ENCODE measurements at regions not wholly inside any gene's neighbourhood (a gene's known extent, or its start where the extent isn't known, plus 50 kb on each side); places are given as distances from the start of the nearest gene placed in this dataset.

DNA sequence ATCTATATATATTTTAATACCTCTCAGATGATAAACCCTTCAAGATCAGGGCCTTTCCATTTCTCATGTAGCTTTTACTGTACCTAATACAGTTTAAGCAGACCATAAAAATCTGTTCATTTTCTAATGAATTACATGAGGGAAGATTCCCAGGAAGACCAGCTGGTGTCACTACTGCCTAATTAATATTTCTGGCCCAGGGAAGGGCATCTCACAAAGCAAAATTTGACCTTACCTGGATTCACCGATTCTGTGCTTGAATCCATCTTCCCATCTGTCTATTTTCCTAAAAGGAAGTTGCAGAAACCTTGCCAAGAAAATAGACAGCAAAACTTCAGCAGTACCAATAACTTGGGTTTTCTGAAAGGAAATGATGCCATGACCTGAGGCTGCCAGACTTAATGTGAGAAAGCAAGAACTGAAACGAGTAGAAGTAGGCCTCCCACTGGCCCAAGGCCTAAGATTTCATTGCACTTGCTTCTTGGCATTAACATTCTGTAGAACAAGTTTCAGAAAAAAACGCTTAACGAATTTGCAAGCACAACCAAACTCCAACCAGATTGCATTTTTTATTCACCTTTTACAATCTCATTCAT, 83.0 kb upstream of the GLIS3 start:
- H3K9me3 Mint-ChIP-seq (ENCODE audit: low read depth), result no peaks in the 10 kb centered on the region
- peaks cover 2% of the 10 kb centered on the region for H3K4me1 Mint-ChIP-seq
- ChIA-PET CTCF (interaction anchor here (0.7 to 1.8 kb wide), 4 partner anchors 12 to 257 kb away, joined by 3 to 12 read pairs (median 3); no protein-coding TSS in a partner anchor), POLR2A (no interaction called here)
- H3K27ac Mint-ChIP-seq, result no peak overlapping the region
- intact Hi-C loops (cut with DNase I, micrococcal nuclease), result loop anchor here (2.0 to 10.0 kb wide), 4 partner anchors 164 to 362 kb away; partner anchors contain the start of gene AK3 (in 2 of the 2)
- ATAC-seq, result no peak
- DNase-seq, result peak; percentile 14
- no peak overlapping the region for H3K4me3 Mint-ChIP-seq
- no peaks in the 10 kb centered on the region for H3K36me3 Mint-ChIP-seq (ENCODE audit: low read depth)
- H3K27me3 Mint-ChIP-seq, result no peaks in the 10 kb centered on the region

DNA sequence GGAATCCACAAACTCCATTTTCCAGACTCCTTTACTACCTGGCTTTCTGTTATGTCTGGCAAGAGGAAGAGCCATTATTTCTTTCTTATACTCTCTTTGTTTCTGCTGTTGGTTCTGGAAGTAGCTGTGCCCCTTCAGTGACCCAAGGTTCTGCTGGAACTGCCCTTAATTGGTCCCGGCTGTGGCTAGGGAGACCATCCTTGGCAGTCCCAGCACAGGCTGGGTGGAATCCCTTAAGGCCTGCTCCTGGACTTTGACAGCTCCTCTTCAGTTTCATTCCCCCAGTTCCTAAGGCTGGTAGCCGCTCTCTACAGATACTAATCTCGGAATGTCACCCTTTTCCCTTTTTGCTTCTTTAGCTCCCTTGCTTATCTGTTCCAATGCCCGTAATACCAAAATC, 81.9 kb upstream of the GLIS3 start:
- no peaks in the 10 kb centered on the region for H3K9me3 Mint-ChIP-seq (ENCODE audit: low read depth)
- H3K36me3 Mint-ChIP-seq (ENCODE audit: low read depth), result no peaks in the 10 kb centered on the region
- H3K27me3 Mint-ChIP-seq, result no peaks in the 10 kb centered on the region
- DNase-seq, result no peak
- H3K4me3 Mint-ChIP-seq, result no peak overlapping the region
- intact Hi-C loops (cut with DNase I, micrococcal nuclease), result loop anchor here (2.0 to 10.0 kb wide), 4 partner anchors 166 to 363 kb away; partner anchors contain the start of gene AK3 (in 2 of the 2)
- CTCF ChIA-PET, result interaction anchor here (1.0 to 1.3 kb wide), 2 partner anchors 28 to 66 kb away, joined by 3 read pairs; no protein-coding TSS in a partner anchor
- H3K4me1 Mint-ChIP-seq, result peaks cover 1% of the 10 kb centered on the region
- POLR2A ChIA-PET, result no interaction called here
- no peak for ATAC-seq
- no peak overlapping the region for H3K27ac Mint-ChIP-seq

DNA sequence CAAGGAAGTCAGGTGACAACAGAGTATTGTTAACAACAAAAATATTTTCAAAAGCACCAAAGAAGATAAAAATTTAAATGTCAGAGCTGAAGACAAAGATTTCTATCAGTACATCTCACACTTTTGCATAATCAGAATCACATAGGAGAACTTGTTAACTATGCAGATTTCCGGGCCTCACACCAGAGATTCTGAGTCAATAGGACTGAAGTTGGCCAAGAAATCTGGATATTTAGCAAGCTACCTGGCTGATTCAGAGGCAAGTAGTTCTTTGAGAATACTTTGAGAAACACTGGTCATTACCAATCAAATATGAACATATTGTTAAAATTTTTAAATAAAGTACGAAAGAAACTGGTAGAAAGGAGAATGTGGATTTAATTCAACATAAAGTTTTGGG, 80.5 kb upstream of the GLIS3 start:
- peaks cover 2% of the 10 kb centered on the region for H3K27me3 Mint-ChIP-seq
- H3K9me3 Mint-ChIP-seq (ENCODE audit: low read depth), result no peaks in the 10 kb centered on the region
- no peak overlapping the region for H3K27ac Mint-ChIP-seq
- CTCF ChIA-PET, result interaction anchor here (1.2 kb wide), 2 partner anchors 14 to 64 kb away, joined by 3 to 4 read pairs; no protein-coding TSS in a partner anchor
- H3K4me3 Mint-ChIP-seq, result no peak overlapping the region
- H3K36me3 Mint-ChIP-seq (ENCODE audit: low read depth), result no peaks in the 10 kb centered on the region
- intact Hi-C loops (cut with DNase I, micrococcal nuclease), result loop anchor here (5.0 to 10.0 kb wide), 3 partner anchors 167 to 364 kb away; partner anchors contain the start of gene AK3 (in 2 of the 2)
- POLR2A ChIA-PET, result no interaction called here
- peaks cover 2% of the 10 kb centered on the region for H3K4me1 Mint-ChIP-seq
- ATAC-seq (no peak), DNase-seq (no peak)

DNA sequence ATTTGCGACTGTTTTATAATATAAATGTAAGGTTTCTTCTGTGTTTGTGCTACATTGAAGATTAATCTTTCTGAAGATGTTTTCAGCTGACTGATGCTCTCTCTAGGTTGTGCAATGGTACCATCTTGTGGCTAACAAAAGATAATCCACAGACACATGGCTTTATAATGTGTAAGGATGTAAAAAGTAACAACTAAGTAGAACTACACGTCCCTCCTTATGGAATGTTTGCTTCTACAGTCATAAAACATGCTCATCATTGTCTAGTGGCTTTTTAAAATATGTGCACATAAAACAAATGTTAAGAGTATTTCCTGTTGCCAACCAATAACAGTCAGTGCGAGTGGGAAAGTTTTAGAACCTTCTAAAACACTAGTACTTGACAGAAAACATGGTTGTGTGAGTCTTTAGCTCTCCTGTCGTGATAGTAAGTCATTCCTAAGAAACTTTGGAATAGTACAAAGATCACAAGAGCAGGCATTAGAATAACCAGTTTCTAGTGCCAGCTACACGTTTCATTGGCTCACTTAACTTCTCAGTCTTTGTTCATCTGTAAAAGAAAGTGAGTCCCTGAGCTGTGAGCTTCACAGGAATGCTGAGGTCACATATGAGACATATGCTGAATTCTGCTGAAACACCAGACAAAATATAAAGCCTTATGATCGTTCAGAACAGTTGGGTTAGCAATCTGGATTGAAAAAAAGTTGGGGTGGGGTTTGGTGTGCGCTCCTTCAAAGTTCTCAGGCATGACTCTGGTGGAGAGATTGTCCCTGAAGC, 75.7 kb upstream of the GLIS3 start:
- H3K27ac Mint-ChIP-seq, result no peak overlapping the region
- POLR2A ChIA-PET, result no interaction called here
- H3K4me1 Mint-ChIP-seq, result peaks cover 2% of the 10 kb centered on the region
- no peak overlapping the region for H3K4me3 Mint-ChIP-seq
- no peaks in the 10 kb centered on the region for H3K9me3 Mint-ChIP-seq (ENCODE audit: low read depth)
- intact Hi-C loops (cut with DNase I, micrococcal nuclease), result no loop called here
- ATAC-seq (no peak), DNase-seq (no peak)
- no peaks in the 10 kb centered on the region for H3K36me3 Mint-ChIP-seq (ENCODE audit: low read depth)
- peaks cover 7% of the 10 kb centered on the region for H3K27me3 Mint-ChIP-seq
- CTCF ChIA-PET, result interaction anchor here (0.8 to 2.0 kb wide), 7 partner anchors 9 to 228 kb away, joined by 3 to 7 read pairs (median 3); no protein-coding TSS in a partner anchor

DNA sequence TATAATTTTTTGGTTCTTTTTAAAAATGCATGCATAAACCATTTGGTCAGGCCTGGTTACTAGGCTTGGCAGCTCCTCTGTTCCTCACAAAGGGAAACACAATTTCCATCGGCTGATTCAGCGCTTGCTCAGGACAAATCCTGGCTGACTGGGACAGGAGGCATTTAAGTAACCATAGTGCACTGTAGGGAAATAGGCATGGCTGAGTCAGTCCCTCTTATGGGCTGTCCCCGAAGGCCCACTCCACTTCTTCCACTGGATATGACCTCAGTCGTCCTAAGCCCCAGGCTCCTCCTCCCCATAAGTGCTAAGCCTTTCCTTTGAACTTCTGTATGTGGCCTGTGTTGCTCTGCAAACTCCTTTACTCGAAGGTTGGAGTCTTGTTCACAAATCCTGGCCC, 71.2 kb upstream of the GLIS3 start:
- no peak for DNase-seq
- ATAC-seq, result no peak
- H3K36me3 Mint-ChIP-seq (ENCODE audit: low read depth), result no peaks in the 10 kb centered on the region
- peaks cover 9% of the 10 kb centered on the region for H3K27me3 Mint-ChIP-seq
- H3K9me3 Mint-ChIP-seq (ENCODE audit: low read depth), result no peaks in the 10 kb centered on the region
- ChIA-PET POLR2A (no interaction called here), CTCF (interaction anchor here (1.0 kb wide), 1 partner anchor 14 kb away, joined by 3 read pairs; no protein-coding TSS in a partner anchor)
- H3K4me3 Mint-ChIP-seq, result no peak overlapping the region
- intact Hi-C loops (cut with DNase I, micrococcal nuclease), result no loop called here
- no peak overlapping the region for H3K27ac Mint-ChIP-seq
- H3K4me1 Mint-ChIP-seq, result peaks cover 1% of the 10 kb centered on the region

DNA sequence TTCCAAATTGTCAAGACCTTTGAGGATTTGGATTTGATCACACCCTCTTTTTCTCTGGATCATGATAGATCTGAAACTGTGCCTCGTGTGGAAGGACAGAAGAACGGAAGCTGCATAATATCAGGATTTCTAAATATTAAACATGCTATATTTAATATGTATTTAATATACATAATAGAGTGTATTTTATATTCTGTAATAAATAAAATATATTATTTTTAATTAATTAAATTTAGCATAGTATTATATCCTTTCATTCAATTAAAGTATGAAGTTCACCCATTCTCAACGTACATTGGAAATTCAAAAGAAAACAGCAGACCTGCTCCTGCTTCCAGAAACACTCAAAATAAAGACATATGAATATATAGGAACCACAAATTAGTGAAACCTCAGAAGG, 70.6 kb upstream of the GLIS3 start:
- no peak for ATAC-seq
- H3K36me3 Mint-ChIP-seq (ENCODE audit: low read depth), result no peaks in the 10 kb centered on the region
- H3K9me3 Mint-ChIP-seq (ENCODE audit: low read depth), result no peaks in the 10 kb centered on the region
- intact Hi-C loops (cut with DNase I, micrococcal nuclease), result no loop called here
- H3K27ac Mint-ChIP-seq, result no peak overlapping the region
- CTCF ChIA-PET, result interaction anchor here (1.0 kb wide), 1 partner anchor 13 kb away, joined by 3 read pairs; no protein-coding TSS in a partner anchor
- no peak overlapping the region for H3K4me3 Mint-ChIP-seq
- POLR2A ChIA-PET, result no interaction called here
- no peak for DNase-seq
- peaks cover 5% of the 10 kb centered on the region for H3K4me1 Mint-ChIP-seq
- H3K27me3 Mint-ChIP-seq, result peaks cover 7% of the 10 kb centered on the region

DNA sequence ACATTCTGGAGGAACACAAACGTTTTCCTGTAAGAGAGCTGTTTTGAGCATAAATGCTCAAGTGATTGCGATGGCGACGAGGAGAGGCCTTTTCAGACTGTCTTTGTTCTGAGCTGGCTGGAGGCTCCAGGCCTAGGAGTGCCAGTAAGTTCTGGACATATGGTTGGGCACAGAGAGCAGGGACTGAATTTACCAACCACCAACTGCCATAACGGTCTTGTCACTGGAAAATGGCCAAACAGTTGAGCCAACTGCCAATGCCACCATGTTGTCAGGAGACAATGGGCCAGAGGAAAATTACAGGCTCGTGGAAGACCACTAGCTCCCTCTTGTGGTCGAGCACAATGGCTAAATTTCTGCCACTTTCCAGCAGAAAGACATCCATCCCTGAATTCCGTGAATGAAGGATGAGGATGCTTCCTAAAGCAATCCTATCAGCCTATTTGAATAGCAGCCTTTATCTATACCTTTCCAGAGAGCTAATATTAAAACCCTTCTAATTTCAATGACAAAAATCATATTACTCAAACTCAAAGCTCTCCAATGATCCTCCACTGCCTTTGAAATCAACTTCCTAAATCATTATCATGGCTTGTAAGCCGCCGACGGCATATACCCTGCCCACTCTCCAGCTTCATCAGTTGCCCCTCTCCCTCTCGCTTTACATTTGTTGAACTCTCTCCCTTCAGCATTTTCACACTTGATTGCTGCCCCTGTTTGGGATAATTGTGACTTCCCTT, 66.9 kb upstream of the GLIS3 start:
- intact Hi-C loops (cut with DNase I, micrococcal nuclease), result loop anchor here (1.0 to 10.0 kb wide), 7 partner anchors 27 to 1509 kb away; no protein-coding TSS in a partner anchor
- CTCF ChIA-PET, result interaction anchor here (0.7 to 4.8 kb wide), 28 partner anchors 9 to 926 kb away, joined by 3 to 96 read pairs (median 3); no protein-coding TSS in a partner anchor
- no peak for ATAC-seq
- peaks cover 12% of the 10 kb centered on the region for H3K4me1 Mint-ChIP-seq
- H3K36me3 Mint-ChIP-seq (ENCODE audit: low read depth), result no peaks in the 10 kb centered on the region
- peak; percentile 53 for DNase-seq
- POLR2A ChIA-PET, result no interaction called here
- H3K27me3 Mint-ChIP-seq, result peaks cover 5% of the 10 kb centered on the region
- H3K27ac Mint-ChIP-seq, result no peak overlapping the region
- H3K9me3 Mint-ChIP-seq (ENCODE audit: low read depth), result no peaks in the 10 kb centered on the region
- H3K4me3 Mint-ChIP-seq, result no peak overlapping the region

DNA sequence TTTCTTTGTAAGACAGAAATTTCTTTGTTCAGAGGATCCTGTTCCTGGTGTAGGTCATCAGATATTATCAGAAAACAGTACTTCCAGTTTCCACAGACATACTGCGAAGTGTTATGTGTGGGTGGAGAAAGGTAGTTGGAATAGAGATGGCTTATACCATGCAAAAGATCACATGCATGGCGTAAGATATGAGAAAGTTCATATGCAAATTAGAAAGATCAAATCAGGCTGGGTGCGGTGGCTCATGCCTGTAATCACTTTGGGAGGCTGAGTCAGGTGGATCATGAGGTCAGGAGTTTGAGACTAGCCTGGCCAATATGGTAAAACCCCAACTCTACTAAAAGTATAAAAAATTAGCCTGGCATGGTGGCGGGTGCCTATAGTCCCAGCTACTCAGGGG, 65.2 kb upstream of the GLIS3 start:
- H3K36me3 Mint-ChIP-seq (ENCODE audit: low read depth), result no peaks in the 10 kb centered on the region
- ATAC-seq (peak; percentile 94), DNase-seq (peak; percentile 54)
- POLR2A ChIA-PET, result interaction anchor here (0.6 kb wide), 1 partner anchor 67 kb away, joined by 3 read pairs; no protein-coding TSS in a partner anchor
- H3K4me3 Mint-ChIP-seq, result no peak overlapping the region
- no peak overlapping the region for H3K27ac Mint-ChIP-seq
- intact Hi-C loops (cut with DNase I, micrococcal nuclease), result loop anchor here (2.0 to 10.0 kb wide), 5 partner anchors 20 to 1508 kb away; no protein-coding TSS in a partner anchor
- peaks cover 5% of the 10 kb centered on the region for H3K27me3 Mint-ChIP-seq
- H3K4me1 Mint-ChIP-seq, result peaks cover 12% of the 10 kb centered on the region
- no peaks in the 10 kb centered on the region for H3K9me3 Mint-ChIP-seq (ENCODE audit: low read depth)
- CTCF ChIA-PET, result interaction anchor here (1.2 to 4.8 kb wide), 4 partner anchors 11 to 62 kb away, joined by 3 to 96 read pairs (median 28); no protein-coding TSS in a partner anchor

DNA sequence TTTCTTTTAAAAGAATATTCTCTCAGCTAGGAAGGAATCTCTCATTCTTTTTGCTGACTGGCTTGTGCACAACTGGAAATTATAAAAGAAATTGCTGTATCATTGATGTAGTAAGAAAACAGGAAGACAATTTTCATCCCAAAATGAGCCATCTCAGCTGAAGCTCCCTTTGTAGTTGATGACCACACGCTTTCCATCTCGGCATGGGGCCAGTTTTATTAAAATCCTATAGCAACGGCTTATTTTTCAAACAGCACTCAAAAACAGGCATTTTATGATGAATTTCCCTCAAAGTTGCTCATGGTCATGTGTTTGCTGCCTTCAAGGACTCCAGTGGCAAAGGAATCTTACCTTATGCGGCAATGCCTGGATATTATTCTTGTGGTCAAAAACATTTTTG, 62.4 kb upstream of the GLIS3 start:
- H3K4me3 Mint-ChIP-seq, result no peak overlapping the region
- POLR2A ChIA-PET, result no interaction called here
- intact Hi-C loops (cut with DNase I, micrococcal nuclease), result loop anchor here (10.0 kb wide), 2 partner anchors 627 to 1117 kb away; no protein-coding TSS in a partner anchor

DNA sequence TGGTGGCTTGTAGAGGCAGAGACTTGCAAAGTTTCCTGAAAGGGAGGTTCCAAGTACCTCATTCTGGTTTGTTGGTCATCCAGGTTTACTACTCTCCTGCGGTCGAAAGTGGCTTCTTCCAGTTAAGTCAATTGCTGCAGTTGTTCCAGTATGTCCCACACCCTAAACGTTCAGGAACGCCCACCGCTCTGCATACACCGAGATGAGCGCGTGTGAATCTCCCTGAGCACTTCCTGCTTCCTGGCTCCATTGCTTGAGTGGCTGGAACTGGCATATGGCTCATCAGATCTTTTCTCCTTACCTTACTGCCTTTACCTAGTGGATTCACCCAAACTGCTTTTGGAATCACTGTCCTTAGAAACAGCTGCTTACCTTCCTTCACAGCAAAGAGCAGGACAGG, 59.1 kb upstream of the GLIS3 start:
- Mint-ChIP-seq H3K27me3 (peaks cover 15% of the 10 kb centered on the region), H3K4me3 (no peak overlapping the region), H3K36me3 (ENCODE audit: low read depth) (no peaks in the 10 kb centered on the region), H3K4me1 (no peaks in the 10 kb centered on the region), H3K27ac (no peak overlapping the region), H3K9me3 (ENCODE audit: low read depth) (no peaks in the 10 kb centered on the region)
- no peak for DNase-seq
- ATAC-seq, result no peak
- intact Hi-C loops (cut with DNase I, micrococcal nuclease), result no loop called here
- ChIA-PET CTCF (interaction anchor here (1.0 kb wide), 1 partner anchor 10 kb away, joined by 3 read pairs; no protein-coding TSS in a partner anchor), POLR2A (no interaction called here)

More for the DNA sequence above, 62.4 kb upstream of the GLIS3 start:
- Mint-ChIP-seq H3K9me3 (ENCODE audit: low read depth) (no peaks in the 10 kb centered on the region), H3K27me3 (peaks cover 6% of the 10 kb centered on the region), H3K4me1 (peaks cover 12% of the 10 kb centered on the region), H3K36me3 (ENCODE audit: low read depth) (no peaks in the 10 kb centered on the region), H3K27ac (no peak overlapping the region)
- DNase-seq (no peak), ATAC-seq (no peak)
- CTCF ChIA-PET, result interaction anchor here (0.8 to 2.3 kb wide), 4 partner anchors 24 to 46 kb away, joined by 3 to 6 read pairs (median 4); no protein-coding TSS in a partner anchor

DNA sequence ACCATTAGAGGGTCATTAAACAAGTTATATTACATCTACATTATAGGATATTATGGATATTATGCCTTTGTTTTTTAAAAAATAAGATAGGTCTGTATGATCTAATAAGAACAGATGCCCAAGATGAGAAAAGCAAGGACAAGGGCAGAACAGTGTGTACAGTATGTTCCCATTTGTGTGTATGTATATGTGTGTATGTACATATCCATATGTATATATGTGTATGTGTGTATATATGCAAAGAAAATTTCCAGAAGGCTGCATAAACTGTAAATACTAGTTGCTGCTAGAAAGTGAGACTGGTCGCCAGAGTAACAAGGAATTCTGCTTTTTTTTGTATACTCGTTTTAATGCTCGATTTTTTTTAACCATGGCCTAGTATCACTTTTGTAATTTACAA, 58.1 kb upstream of the GLIS3 start:
- intact Hi-C loops (cut with DNase I, micrococcal nuclease), result no loop called here
- ChIA-PET CTCF (no interaction called here), POLR2A (no interaction called here)
- ATAC-seq (no peak), DNase-seq (no peak)
- H3K9me3 Mint-ChIP-seq (ENCODE audit: low read depth), result no peaks in the 10 kb centered on the region
- no peaks in the 10 kb centered on the region for H3K4me1 Mint-ChIP-seq
- H3K27ac Mint-ChIP-seq, result no peak overlapping the region
- H3K27me3 Mint-ChIP-seq, result peaks cover 15% of the 10 kb centered on the region
- no peaks in the 10 kb centered on the region for H3K36me3 Mint-ChIP-seq (ENCODE audit: low read depth)
- H3K4me3 Mint-ChIP-seq, result no peak overlapping the region

All from activated CD4-positive, alpha-beta T cell treated with anti-CD3 and anti-CD28 coated beads for 36 hours (primary cell).